ENCODE measurements at regions not wholly inside any gene's neighbourhood (a gene's known extent, or its start where the extent isn't known, plus 50 kb on each side); places are given as distances from the start of the nearest gene placed in this dataset.

- no peak for FAIRE-seq
- BruUV-seq (replicated peaks): no TSS peak
- intact Hi-C loops (cut with micrococcal nuclease; ENCODE audit: unreplicated experiment): no loop called here
Observed at GRCh38 chr2:217701622-217702021, 301.2 kb downstream of the TNS1 start.

More at GRCh38 chr2:217701622-217702021, 301.2 kb downstream of the TNS1 start:
- Histone ChIP-seq H3K9me3 (replicated peaks; ENCODE audit: control insufficient read depth, insufficient read depth, low read length) (no peaks in the 10 kb centered on the region), H3K4me2 (ENCODE audit: control insufficient read depth, insufficient read depth) (no peak overlapping the region), H3K79me2 (ENCODE audit: control insufficient read depth, insufficient read depth, low read length) (no peaks in the 10 kb centered on the region), H3K9ac (ENCODE audit: control insufficient read depth, insufficient read depth, low read length) (no peak overlapping the region), H3K4me3 (no peak overlapping the region), H2AFZ (ENCODE audit: control insufficient read depth, low read depth, low read length) (no peak overlapping the region), H3K27ac (ENCODE audit: control insufficient read depth, insufficient read depth) (no peak overlapping the region), H3K27me3 (replicated peaks in 1 of 2; ENCODE audit: control insufficient read depth in 2 of 2, insufficient read depth in 2 of 2, low read length in 1 of 2) (peaks cover 0 to 9% of the 10 kb centered on the region in 2 experiments; a peak in 3 of 4 replicates), H3K36me3 (ENCODE audit: control insufficient read depth in 2 of 2, insufficient read depth in 2 of 2, low read length in 1 of 2) (no peaks in the 10 kb centered on the region), H4K20me1 (ENCODE audit: control insufficient read depth, insufficient read depth) (no peaks in the 10 kb centered on the region), H3K4me1 (ENCODE audit: control insufficient read depth, insufficient read depth, low read length) (no peaks in the 10 kb centered on the region)
- WGBS (ENCODE audit: insufficient coverage, insufficient replicate concordance, low lambda C conversion rate, missing lambda C conversion rate): 18% methylated on average over 5 of the region's 5 CpGs
- RAD21 ChIA-PET (ENCODE audit: unreplicated experiment): no interaction called here
- TF ChIP-seq ESRRA (IDR thresholded peaks at IDR 0.05; ENCODE audit: low read length) (no peak), BHLHE40 (IDR thresholded peaks at IDR 0.05; ENCODE audit: borderline replicate concordance in 1 of 2, low read depth in 2 of 2, low read length in 1 of 2) (no peak), HCFC1 (IDR thresholded peaks at IDR 0.05; ENCODE audit: low read length) (no peak), ATF3 (IDR thresholded peaks at IDR 0.05; ENCODE audit: borderline replicate concordance, extremely low read depth, low read depth, low read length) (no peak), FOS (IDR thresholded peaks at IDR 0.05; ENCODE audit: borderline replicate concordance, extremely low read depth, insufficient read length) (no peak), CTCF (IDR thresholded peaks at IDR 0.05 in 2 of 3, conservative IDR thresholded peaks at IDR 0.05 in 1 of 3; ENCODE audit: control insufficient read depth in 2 of 3, extremely low read depth in 1 of 3, insufficient read depth in 1 of 3, low read depth in 3 of 3, low read length in 3 of 3) (no peak), CHD2 (IDR thresholded peaks at IDR 0.05; ENCODE audit: borderline replicate concordance, low read depth, low read length) (no peak), MYB (IDR thresholded peaks at IDR 0.05; ENCODE audit: borderline replicate concordance, low read depth, low read length) (no peak), HDAC2 (IDR thresholded peaks at IDR 0.05) (no peak), SUPT20H (IDR thresholded peaks at IDR 0.05; ENCODE audit: borderline replicate concordance, control insufficient read depth, low read depth, low read length) (no peak), HSF1 (IDR thresholded peaks at IDR 0.05; ENCODE audit: low read depth, low read length) (no peak), IRF4 (IDR thresholded peaks at IDR 0.05; ENCODE audit: low read depth, low read length) (no peak)
- SMC1A ChIA-PET (ENCODE audit: uncharacterized antibody, unreplicated experiment): interaction anchor here (1.5 kb wide), 1 partner anchor 11 kb away, joined by 3 read pairs; no protein-coding TSS in a partner anchor
- ATAC-seq (no peak), DNase-seq (ENCODE audit: low read depth, low spot score) (no peak)
- POLR2A ChIA-PET: no interaction called here
- CTCF ChIA-PET: no interaction called here
- in situ Hi-C loops (cut with MboI): no loop called here

Data from GM12878 (cell line).